HEK293 (cell line): ENCODE measurements at regions not wholly inside any gene's neighbourhood (a gene's known extent, or its start where the extent isn't known, plus 50 kb on each side); places are given as distances from the start of the nearest gene placed in this dataset.

Experiments
- CTCF ChIA-PET: fragments of 350-600 bp; formaldehyde crosslinking; extraction: SDS; loops from one replicate; lab custom pipeline; 2021; ENCODE audit warnings: antibody characterized with exemption; lab: Yijun Ruan, JAX
- POLR2A ChIA-PET: fragments of 300-600 bp; formaldehyde crosslinking; extraction: SDS; loops from one replicate; lab custom pipeline; 2020; ENCODE audit warnings: antibody characterized with exemption, inconsistent platforms; lab: Yijun Ruan, JAX
- H3K27ac ChIP-seq: fragments of 200-500 bp; sonication (Bioruptor generic); 2 replicates; pipeline ENCODE4 v1.5.1; 2014; ENCODE audit warnings: low read depth, low read length, control low read depth, inconsistent platforms; ENCODE audit errors: extremely low read depth
- H3K36me3 ChIP-seq, 2 experiments: fragments of 200-500 bp in 1 of 2; sonication (Bioruptor generic) in 1 of 2; 1 replicate in 1 of 2; 2 replicates in 1 of 2; pipeline ENCODE4 v1.5.1; 2014 to 2017; ENCODE audit warnings: inconsistent platforms in 2 of 2, low read length in 2 of 2; ENCODE audit not compliant: control insufficient read depth in 2 of 2, insufficient read depth in 1 of 2
- H3K4me1 ChIP-seq: fragments of 200-500 bp; sonication (Bioruptor generic); 2 replicates; pipeline ENCODE4 v1.5.1; 2014; ENCODE audit warnings: mild to moderate bottlenecking, low read length, inconsistent platforms; ENCODE audit not compliant: control insufficient read depth, insufficient read depth
- H3K4me3 ChIP-seq: 2 replicates; pipeline ENCODE4 v1.5.1; 2011; ENCODE audit warnings: low read depth, mild to moderate bottlenecking, control low read depth, low read length, moderate library complexity
- H3K9me3 ChIP-seq: fragments of 200-500 bp; sonication (Bioruptor generic); 2 replicates; pipeline ENCODE4 v1.5.1; 2014; ENCODE audit warnings: low read depth, low read length, inconsistent platforms; ENCODE audit not compliant: control insufficient read depth, insufficient read depth
- HOXA7 ChIP-seq: sonication (generic); formaldehyde crosslinking; IDR thresholded peaks from 2 replicates; pipeline ENCODE4 v1.8.1; 2022; ENCODE audit warnings: missing genetic modification reagents, borderline replicate concordance
- HOXC10 ChIP-seq: sonication (generic); formaldehyde crosslinking; IDR thresholded peaks from 2 replicates; pipeline ENCODE4 v1.8.1; 2023; ENCODE audit warnings: mild to moderate bottlenecking, missing genetic modification reagents
- PRDM1 ChIP-seq: fragments of 450-650 bp; formaldehyde crosslinking; IDR thresholded peaks from 2 replicates; pipeline ENCODE4; 2016; ENCODE audit warnings: missing biosample characterization, missing genetic modification characterization
- TRIM28 ChIP-seq: IDR thresholded peaks from 2 replicates; pipeline ENCODE4 v1.6.1; 2011; ENCODE audit warnings: low read length, control low read depth, borderline replicate concordance
- ZBTB21 ChIP-seq: fragments of 450-650 bp; formaldehyde crosslinking; IDR thresholded peaks from 2 replicates; pipeline ENCODE4 v1.5.1; 2017; ENCODE audit warnings: missing biosample characterization, missing genetic modification characterization
- ZFP69B ChIP-seq: fragments of 450-650 bp; formaldehyde crosslinking; IDR thresholded peaks from 2 replicates; pipeline ENCODE4 v1.5.1; 2016; ENCODE audit warnings: missing biosample characterization, missing genetic modification characterization
- ZNF112 ChIP-seq: fragments of 450-650 bp; formaldehyde crosslinking; IDR thresholded peaks from 2 replicates; pipeline ENCODE4 v1.5.0; 2017; ENCODE audit warnings: missing biosample characterization, missing genetic modification characterization
- ZNF133 ChIP-seq: fragments of 450-650 bp; formaldehyde crosslinking; IDR thresholded peaks from 2 replicates; pipeline ENCODE4 v1.5.1; 2016; ENCODE audit warnings: missing biosample characterization, missing genetic modification characterization
- ZNF2 ChIP-seq: fragments of 450-650 bp; formaldehyde crosslinking; IDR thresholded peaks from 2 replicates; pipeline ENCODE4 v1.5.1; 2016; ENCODE audit warnings: missing biosample characterization, missing genetic modification characterization
- ZNF311 ChIP-seq: fragments of 450-650 bp; formaldehyde crosslinking; IDR thresholded peaks from 2 replicates; pipeline ENCODE4 v1.5.1; 2017; ENCODE audit warnings: missing biosample characterization, missing genetic modification characterization, borderline replicate concordance
- ZNF510 ChIP-seq: fragments of 450-650 bp; formaldehyde crosslinking; IDR thresholded peaks from 2 replicates; pipeline ENCODE4 v1.5.1; 2018; ENCODE audit warnings: mild to moderate bottlenecking, missing genetic modification characterization, missing biosample characterization; ENCODE audit not compliant: insufficient replicate concordance
- ZNF530 ChIP-seq: fragments of 450-650 bp; formaldehyde crosslinking; IDR thresholded peaks from 2 replicates; pipeline ENCODE4 v1.5.1; 2016; ENCODE audit warnings: low read depth, missing biosample characterization, missing genetic modification characterization
- TF ChIP-seq, protein P1 (sequence below): fragments of 450-650 bp; formaldehyde crosslinking; IDR thresholded peaks from 2 replicates; pipeline ENCODE4 v1.5.1; 2016; ENCODE audit warnings: missing biosample characterization, missing genetic modification characterization
- TF ChIP-seq, protein P2 (sequence below): fragments of 450-650 bp; formaldehyde crosslinking; IDR thresholded peaks from 2 replicates; pipeline ENCODE4 v1.5.1; 2016; ENCODE audit warnings: missing biosample characterization, missing genetic modification characterization
- TF ChIP-seq, protein P3 (sequence below): fragments of 450-650 bp; formaldehyde crosslinking; IDR thresholded peaks from 2 replicates; pipeline ENCODE4 v1.5.1; 2017; ENCODE audit warnings: missing biosample characterization, missing genetic modification characterization
- TF ChIP-seq, protein P4 (sequence below): fragments of 450-650 bp; formaldehyde crosslinking; IDR thresholded peaks from 2 replicates; pipeline ENCODE4 v1.5.1; 2016; ENCODE audit warnings: missing biosample characterization, missing genetic modification characterization, low read depth

DNA sequence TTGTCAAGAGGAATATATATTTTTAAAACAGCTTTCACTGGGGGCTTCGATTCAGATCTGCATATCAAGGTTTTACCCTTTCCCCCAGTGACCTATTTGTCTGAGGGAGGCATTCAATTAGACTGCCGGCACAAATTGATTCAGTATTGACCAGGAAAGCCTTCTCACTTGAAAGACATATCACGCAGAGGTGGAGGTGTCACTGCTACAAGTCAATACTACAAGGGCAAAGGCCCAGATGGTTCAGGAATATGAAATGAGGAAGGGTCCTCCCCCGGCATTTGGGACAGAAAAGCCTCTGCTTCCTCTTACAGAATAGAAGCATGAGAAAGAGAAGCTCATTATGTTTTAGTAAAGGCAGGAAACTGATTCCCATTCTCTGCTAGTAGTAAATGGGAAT is 383.6 kb downstream of the HNRNPD start:
- H3K4me3 ChIP-seq = no peak overlapping the region
- H3K36me3 ChIP-seq = no peaks in the 10 kb centered on the region
- no peak overlapping the region for H3K27ac ChIP-seq
- no peak for TF ChIP-seq ZFP69B
- TF ChIP-seq HOXA7 (CRISPR knock-in tag) = no peak
- no peak for TF ChIP-seq TRIM28
- no peak for TF ChIP-seq ZNF311
- TF ChIP-seq, protein P1, sequence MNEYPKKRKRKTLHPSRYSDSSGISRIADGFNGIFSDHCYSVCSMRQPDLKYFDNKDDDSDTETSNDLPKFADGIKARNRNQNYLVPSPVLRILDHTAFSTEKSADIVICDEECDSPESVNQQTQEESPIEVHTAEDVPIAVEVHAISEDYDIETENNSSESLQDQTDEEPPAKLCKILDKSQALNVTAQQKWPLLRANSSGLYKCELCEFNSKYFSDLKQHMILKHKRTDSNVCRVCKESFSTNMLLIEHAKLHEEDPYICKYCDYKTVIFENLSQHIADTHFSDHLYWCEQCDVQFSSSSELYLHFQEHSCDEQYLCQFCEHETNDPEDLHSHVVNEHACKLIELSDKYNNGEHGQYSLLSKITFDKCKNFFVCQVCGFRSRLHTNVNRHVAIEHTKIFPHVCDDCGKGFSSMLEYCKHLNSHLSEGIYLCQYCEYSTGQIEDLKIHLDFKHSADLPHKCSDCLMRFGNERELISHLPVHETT = no peak
- CTCF ChIA-PET = no interaction called here
- POLR2A ChIA-PET = no interaction called here
- no peaks in the 10 kb centered on the region for H3K9me3 ChIP-seq
- no peaks in the 10 kb centered on the region for H3K4me1 ChIP-seq

DNA sequence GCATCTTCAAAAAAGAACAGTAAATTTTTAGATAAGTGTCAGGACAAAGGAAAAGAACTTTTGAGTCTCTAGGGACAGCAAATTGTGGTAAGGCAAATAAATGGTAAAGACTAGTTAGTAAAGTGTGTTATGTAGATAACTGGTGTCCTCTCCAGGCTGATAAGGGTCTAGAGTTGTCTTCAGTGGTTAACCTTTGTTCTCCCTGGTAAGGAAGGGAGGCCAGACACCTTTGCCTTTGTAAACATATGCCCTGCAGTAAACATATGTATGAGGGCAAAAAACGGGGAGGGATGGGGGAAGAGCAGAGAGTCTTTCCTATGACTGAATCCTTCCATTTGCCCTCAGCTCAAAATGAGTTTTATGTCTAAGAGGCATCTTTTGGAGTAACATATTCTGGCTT is 384.6 kb downstream of the HNRNPD start:
- Histone ChIP-seq H3K9me3 (no peaks in the 10 kb centered on the region), H3K4me1 (no peaks in the 10 kb centered on the region), H3K36me3 (no peaks in the 10 kb centered on the region), H3K4me3 (no peak overlapping the region), H3K27ac (no peak overlapping the region)
- no peak for TF ChIP-seq ZNF2
- no peak for TF ChIP-seq ZNF133 (tag by site-specific recombination)
- no peak for TF ChIP-seq ZNF530
- TF ChIP-seq, protein P2, sequence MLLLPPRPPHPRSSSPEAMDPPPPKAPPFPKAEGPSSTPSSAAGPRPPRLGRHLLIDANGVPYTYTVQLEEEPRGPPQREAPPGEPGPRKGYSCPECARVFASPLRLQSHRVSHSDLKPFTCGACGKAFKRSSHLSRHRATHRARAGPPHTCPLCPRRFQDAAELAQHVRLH = no peak
- TF ChIP-seq, protein P3, sequence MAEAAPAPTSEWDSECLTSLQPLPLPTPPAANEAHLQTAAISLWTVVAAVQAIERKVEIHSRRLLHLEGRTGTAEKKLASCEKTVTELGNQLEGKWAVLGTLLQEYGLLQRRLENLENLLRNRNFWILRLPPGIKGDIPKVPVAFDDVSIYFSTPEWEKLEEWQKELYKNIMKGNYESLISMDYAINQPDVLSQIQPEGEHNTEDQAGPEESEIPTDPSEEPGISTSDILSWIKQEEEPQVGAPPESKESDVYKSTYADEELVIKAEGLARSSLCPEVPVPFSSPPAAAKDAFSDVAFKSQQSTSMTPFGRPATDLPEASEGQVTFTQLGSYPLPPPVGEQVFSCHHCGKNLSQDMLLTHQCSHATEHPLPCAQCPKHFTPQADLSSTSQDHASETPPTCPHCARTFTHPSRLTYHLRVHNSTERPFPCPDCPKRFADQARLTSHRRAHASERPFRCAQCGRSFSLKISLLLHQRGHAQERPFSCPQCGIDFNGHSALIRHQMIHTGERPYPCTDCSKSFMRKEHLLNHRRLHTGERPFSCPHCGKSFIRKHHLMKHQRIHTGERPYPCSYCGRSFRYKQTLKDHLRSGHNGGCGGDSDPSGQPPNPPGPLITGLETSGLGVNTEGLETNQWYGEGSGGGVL (tag by site-specific recombination) = no peak
- TF ChIP-seq ZBTB21 (tag by site-specific recombination) = no peak
- TF ChIP-seq, protein P4, sequence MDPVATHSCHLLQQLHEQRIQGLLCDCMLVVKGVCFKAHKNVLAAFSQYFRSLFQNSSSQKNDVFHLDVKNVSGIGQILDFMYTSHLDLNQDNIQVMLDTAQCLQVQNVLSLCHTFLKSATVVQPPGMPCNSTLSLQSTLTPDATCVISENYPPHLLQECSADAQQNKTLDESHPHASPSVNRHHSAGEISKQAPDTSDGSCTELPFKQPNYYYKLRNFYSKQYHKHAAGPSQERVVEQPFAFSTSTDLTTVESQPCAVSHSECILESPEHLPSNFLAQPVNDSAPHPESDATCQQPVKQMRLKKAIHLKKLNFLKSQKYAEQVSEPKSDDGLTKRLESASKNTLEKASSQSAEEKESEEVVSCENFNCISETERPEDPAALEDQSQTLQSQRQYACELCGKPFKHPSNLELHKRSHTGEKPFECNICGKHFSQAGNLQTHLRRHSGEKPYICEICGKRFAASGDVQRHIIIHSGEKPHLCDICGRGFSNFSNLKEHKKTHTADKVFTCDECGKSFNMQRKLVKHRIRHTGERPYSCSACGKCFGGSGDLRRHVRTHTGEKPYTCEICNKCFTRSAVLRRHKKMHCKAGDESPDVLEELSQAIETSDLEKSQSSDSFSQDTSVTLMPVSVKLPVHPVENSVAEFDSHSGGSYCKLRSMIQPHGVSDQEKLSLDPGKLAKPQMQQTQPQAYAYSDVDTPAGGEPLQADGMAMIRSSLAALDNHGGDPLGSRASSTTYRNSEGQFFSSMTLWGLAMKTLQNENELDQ (tag by site-specific recombination) = no peak
- POLR2A ChIA-PET = no interaction called here
- CTCF ChIA-PET = no interaction called here

DNA sequence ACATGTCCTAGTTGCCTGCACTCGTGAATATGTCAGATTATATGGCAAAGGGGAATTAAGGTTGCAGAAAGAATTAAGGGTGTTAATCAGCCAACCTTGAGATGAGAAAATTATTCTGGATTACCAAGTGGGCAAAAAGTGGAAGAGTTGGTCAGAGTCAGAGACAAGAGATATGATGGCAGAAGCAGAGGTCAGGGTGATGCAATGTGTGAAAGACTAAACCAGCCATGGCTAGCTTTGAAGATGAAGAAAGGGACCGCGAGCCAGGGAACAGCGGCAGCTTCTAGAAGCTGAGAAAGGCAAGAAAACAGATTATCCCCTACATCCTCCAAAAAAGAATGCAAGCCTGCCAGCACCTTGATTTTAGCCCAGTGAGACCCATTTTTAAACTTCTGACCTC is 385.6 kb downstream of the HNRNPD start:
- CTCF ChIA-PET = no interaction called here
- POLR2A ChIA-PET = no interaction called here
- H3K27ac ChIP-seq = no peak overlapping the region
- no peaks in the 10 kb centered on the region for H3K9me3 ChIP-seq
- no peaks in the 10 kb centered on the region for H3K36me3 ChIP-seq
- no peak overlapping the region for H3K4me3 ChIP-seq
- no peaks in the 10 kb centered on the region for H3K4me1 ChIP-seq
- TF ChIP-seq ZNF510 (no peak), ZNF112 (tag by site-specific recombination) (no peak), HOXC10 (CRISPR knock-in tag) (no peak), PRDM1 (tag by site-specific recombination) (no peak)
